ENCODE measurements at regions not wholly inside any gene's neighbourhood (a gene's known extent, or its start where the extent isn't known, plus 50 kb on each side); places are given as distances from the start of the nearest gene placed in this dataset.

- Histone ChIP-seq H3K4ac (ENCODE audit: low read depth, low read length) (no peak overlapping the region), H3K4me2 (ENCODE audit: low read length) (no peak overlapping the region), H2BK5ac (ENCODE audit: low read depth, low read length, poor library complexity) (no peak overlapping the region), H3K79me2 (ENCODE audit: control insufficient read depth, insufficient read depth, low read length, poor library complexity) (no peaks in the 10 kb centered on the region), H2AK5ac (ENCODE audit: low read length) (no peak overlapping the region), H3K36me3 (ENCODE audit: control insufficient read depth in 1 of 2, insufficient read depth in 2 of 2, low read length in 2 of 2) (no peaks in the 10 kb centered on the region), H3K23ac (ENCODE audit: low read length) (no peak overlapping the region), H3K18ac (ENCODE audit: low read length) (no peak overlapping the region), H3K14ac (ENCODE audit: low read length) (no peak overlapping the region), H3K4me1 (ENCODE audit: control insufficient read depth in 1 of 2, insufficient read depth in 2 of 2, low read length in 2 of 2) (no peaks in the 10 kb centered on the region), H3K79me1 (ENCODE audit: low read length) (no peaks in the 10 kb centered on the region), H3K9ac (ENCODE audit: low read length) (no peak overlapping the region), H3K27ac (ENCODE audit: low read depth, low read length) (no peak overlapping the region), H3K4me3 (ENCODE audit: low read depth, low read length) (no peak overlapping the region), H4K8ac (ENCODE audit: low read depth, low read length) (no peak overlapping the region), H2BK12ac (ENCODE audit: low read length) (no peak overlapping the region), H4K91ac (ENCODE audit: low read depth, low read length) (no peak overlapping the region), H3K27me3 (ENCODE audit: insufficient read depth, low read length) (no peaks in the 10 kb centered on the region), H2BK120ac (ENCODE audit: insufficient read depth, low read length, poor library complexity) (no peak overlapping the region), H3K9me3 (ENCODE audit: insufficient read depth, low read depth, low read length) (peaks cover 1% of the 10 kb centered on the region), H4K12ac (ENCODE audit: low read depth, low read length) (no peak overlapping the region), H2AFZ (ENCODE audit: insufficient read depth, low read length, poor library complexity) (no peak overlapping the region)
- no CpG with 5 or more reads among the region's 14 CpGs for WGBS (ENCODE audit: extremely low coverage, insufficient coverage, insufficient read length)
- no peak for DNase-seq
Observed at GRCh38 chr9:93807166-93808074, 147.7 kb downstream of the BARX1 start.

DNA sequence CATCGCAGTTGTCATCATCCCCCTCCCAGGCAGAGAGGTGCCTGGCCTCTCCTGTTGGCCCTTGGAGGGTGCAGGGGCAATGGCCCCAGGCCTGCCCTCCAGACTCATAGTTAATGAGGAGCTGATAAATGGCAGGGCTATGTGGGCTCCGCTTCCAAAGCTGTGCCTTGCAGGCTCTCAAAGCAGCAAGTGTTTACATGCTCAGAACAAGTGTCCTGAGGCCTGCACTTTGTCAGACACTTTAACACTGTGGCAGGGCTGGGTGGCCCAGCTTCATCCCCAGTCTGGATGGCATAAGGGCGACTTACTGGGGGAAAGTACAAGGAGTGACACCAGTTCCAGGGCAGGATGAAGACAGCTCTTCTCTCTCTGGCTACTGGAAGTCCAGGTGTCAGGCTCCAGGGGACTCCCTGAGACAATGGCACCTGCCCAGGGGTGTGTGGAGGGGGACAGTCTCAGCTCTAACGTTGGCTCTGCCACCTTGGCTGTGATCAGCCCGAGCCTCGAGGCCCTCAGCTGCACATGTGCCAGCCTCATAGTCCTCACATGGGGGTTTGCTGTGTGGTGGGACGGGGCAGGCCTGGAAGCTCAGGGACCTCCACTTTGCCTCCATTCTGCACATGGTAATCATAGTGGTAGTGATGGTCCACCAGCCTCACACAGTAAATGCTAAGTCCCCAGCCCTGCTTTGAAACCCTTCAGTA, 153.4 kb downstream of the BARX1 start:
- H2BK5ac ChIP-seq (ENCODE audit: low read depth, low read length, poor library complexity) = no peak overlapping the region
- no peak overlapping the region for H3K18ac ChIP-seq (ENCODE audit: low read length)
- no peaks in the 10 kb centered on the region for H3K9me3 ChIP-seq (ENCODE audit: insufficient read depth, low read depth, low read length)
- DNase-seq = no peak
- no peak overlapping the region for H4K8ac ChIP-seq (ENCODE audit: low read depth, low read length)
- H4K91ac ChIP-seq (ENCODE audit: low read depth, low read length) = no peak overlapping the region
- no peak overlapping the region for H2BK12ac ChIP-seq (ENCODE audit: low read length)
- no peak overlapping the region for H2AK5ac ChIP-seq (ENCODE audit: low read length)
- no peak overlapping the region for H3K14ac ChIP-seq (ENCODE audit: low read length)
- H3K4me2 ChIP-seq (ENCODE audit: low read length) = no peak overlapping the region
- no peak overlapping the region for H4K12ac ChIP-seq (ENCODE audit: low read depth, low read length)
- H3K4me3 ChIP-seq (ENCODE audit: low read depth, low read length) = no peak overlapping the region
- no peak overlapping the region for H2BK120ac ChIP-seq (ENCODE audit: insufficient read depth, low read length, poor library complexity)
- H3K4ac ChIP-seq (ENCODE audit: low read depth, low read length) = no peak overlapping the region
- H3K27ac ChIP-seq (ENCODE audit: low read depth, low read length) = no peak overlapping the region
- WGBS (ENCODE audit: extremely low coverage, insufficient coverage, insufficient read length) = no CpG with 5 or more reads among the region's 7 CpGs
- no peaks in the 10 kb centered on the region for H3K27me3 ChIP-seq (ENCODE audit: insufficient read depth, low read length)
- H3K36me3 ChIP-seq (ENCODE audit: control insufficient read depth in 1 of 2, insufficient read depth in 2 of 2, low read length in 2 of 2) = no peaks in the 10 kb centered on the region
- no peaks in the 10 kb centered on the region for H3K4me1 ChIP-seq (ENCODE audit: control insufficient read depth in 1 of 2, insufficient read depth in 2 of 2, low read length in 2 of 2)
- H3K79me2 ChIP-seq (ENCODE audit: control insufficient read depth, insufficient read depth, low read length, poor library complexity) = no peaks in the 10 kb centered on the region
- no peaks in the 10 kb centered on the region for H3K79me1 ChIP-seq (ENCODE audit: low read length)
- no peak overlapping the region for H2AFZ ChIP-seq (ENCODE audit: insufficient read depth, low read length, poor library complexity)
- no peak overlapping the region for H3K23ac ChIP-seq (ENCODE audit: low read length)
- H3K9ac ChIP-seq (ENCODE audit: low read length) = no peak overlapping the region

GRCh38 chr9:93801120-93801519, 154.0 kb downstream of the BARX1 start:
- Histone ChIP-seq H3K4me2 (ENCODE audit: low read length) (no peak overlapping the region), H4K8ac (ENCODE audit: low read depth, low read length) (no peak overlapping the region), H2BK12ac (ENCODE audit: low read length) (no peak overlapping the region), H4K12ac (ENCODE audit: low read depth, low read length) (no peak overlapping the region), H3K4me3 (ENCODE audit: low read depth, low read length) (no peak overlapping the region), H2AFZ (ENCODE audit: insufficient read depth, low read length, poor library complexity) (no peak overlapping the region), H3K79me1 (ENCODE audit: low read length) (no peaks in the 10 kb centered on the region), H3K79me2 (ENCODE audit: control insufficient read depth, insufficient read depth, low read length, poor library complexity) (no peaks in the 10 kb centered on the region), H3K4ac (ENCODE audit: low read depth, low read length) (no peak overlapping the region), H3K18ac (ENCODE audit: low read length) (no peak overlapping the region), H3K23ac (ENCODE audit: low read length) (no peak overlapping the region), H2BK120ac (ENCODE audit: insufficient read depth, low read length, poor library complexity) (no peak overlapping the region), H2BK5ac (ENCODE audit: low read depth, low read length, poor library complexity) (no peak overlapping the region), H3K27ac (ENCODE audit: low read depth, low read length) (no peak overlapping the region), H3K9ac (ENCODE audit: low read length) (no peak overlapping the region), H3K36me3 (ENCODE audit: control insufficient read depth in 1 of 2, insufficient read depth in 2 of 2, low read length in 2 of 2) (no peaks in the 10 kb centered on the region), H2AK5ac (ENCODE audit: low read length) (no peak overlapping the region), H4K91ac (ENCODE audit: low read depth, low read length) (no peak overlapping the region), H3K9me3 (ENCODE audit: insufficient read depth, low read depth, low read length) (no peaks in the 10 kb centered on the region), H3K14ac (ENCODE audit: low read length) (no peak overlapping the region), H3K27me3 (ENCODE audit: insufficient read depth, low read length) (no peaks in the 10 kb centered on the region), H3K4me1 (ENCODE audit: control insufficient read depth in 1 of 2, insufficient read depth in 2 of 2, low read length in 2 of 2) (no peaks in the 10 kb centered on the region)
- no CpG with 5 or more reads among the region's 4 CpGs for WGBS (ENCODE audit: extremely low coverage, insufficient coverage, insufficient read length)
- DNase-seq = no peak

DNA sequence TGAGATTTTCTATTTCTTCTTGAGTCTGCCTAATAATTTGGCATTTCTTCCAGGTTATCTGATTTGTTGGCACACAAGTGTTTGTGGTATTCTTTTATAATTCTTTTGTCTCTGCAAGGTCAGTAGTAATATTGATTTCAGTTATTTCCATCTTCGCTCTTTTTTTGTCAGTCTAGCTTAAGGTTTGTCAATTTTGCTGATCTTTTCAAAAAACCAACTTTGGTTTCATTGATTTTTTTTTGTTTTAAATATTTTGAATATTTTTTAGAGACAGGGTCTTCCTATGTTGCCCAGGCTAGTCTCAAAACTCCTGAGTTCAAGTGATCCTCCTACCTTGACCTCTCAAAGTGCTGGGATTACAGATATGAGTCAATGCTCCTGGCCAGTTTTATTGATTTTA, 162.8 kb downstream of the BARX1 start:
- no peaks in the 10 kb centered on the region for H3K79me2 ChIP-seq (ENCODE audit: control insufficient read depth, insufficient read depth, low read length, poor library complexity)
- H4K8ac ChIP-seq (ENCODE audit: low read depth, low read length) = no peak overlapping the region
- no peak overlapping the region for H3K23ac ChIP-seq (ENCODE audit: low read length)
- no peak overlapping the region for H3K27ac ChIP-seq (ENCODE audit: low read depth, low read length)
- H2BK120ac ChIP-seq (ENCODE audit: insufficient read depth, low read length, poor library complexity) = no peak overlapping the region
- no peak overlapping the region for H2AK5ac ChIP-seq (ENCODE audit: low read length)
- peaks cover 3% of the 10 kb centered on the region for H3K9me3 ChIP-seq (ENCODE audit: insufficient read depth, low read depth, low read length)
- H3K27me3 ChIP-seq (ENCODE audit: insufficient read depth, low read length) = no peaks in the 10 kb centered on the region
- DNase-seq = no peak
- H3K4ac ChIP-seq (ENCODE audit: low read depth, low read length) = no peak overlapping the region
- no peaks in the 10 kb centered on the region for H3K36me3 ChIP-seq (ENCODE audit: control insufficient read depth in 1 of 2, insufficient read depth in 2 of 2, low read length in 2 of 2)
- H2AFZ ChIP-seq (ENCODE audit: insufficient read depth, low read length, poor library complexity) = no peak overlapping the region
- H2BK12ac ChIP-seq (ENCODE audit: low read length) = no peak overlapping the region
- H3K18ac ChIP-seq (ENCODE audit: low read length) = no peak overlapping the region
- H2BK5ac ChIP-seq (ENCODE audit: low read depth, low read length, poor library complexity) = no peak overlapping the region
- H3K9ac ChIP-seq (ENCODE audit: low read length) = no peak overlapping the region
- H3K4me3 ChIP-seq (ENCODE audit: low read depth, low read length) = no peak overlapping the region
- H3K4me1 ChIP-seq (ENCODE audit: control insufficient read depth in 1 of 2, insufficient read depth in 2 of 2, low read length in 2 of 2) = no peaks in the 10 kb centered on the region
- H4K12ac ChIP-seq (ENCODE audit: low read depth, low read length) = no peak overlapping the region
- no peak overlapping the region for H3K14ac ChIP-seq (ENCODE audit: low read length)
- H3K4me2 ChIP-seq (ENCODE audit: low read length) = no peak overlapping the region
- no peaks in the 10 kb centered on the region for H3K79me1 ChIP-seq (ENCODE audit: low read length)
- no CpG with 5 or more reads among the region's 1 CpG for WGBS (ENCODE audit: extremely low coverage, insufficient coverage, insufficient read length)
- H4K91ac ChIP-seq (ENCODE audit: low read depth, low read length) = no peak overlapping the region
